ENCODE measurements at regions not wholly inside any gene's neighbourhood (a gene's known extent, or its start where the extent isn't known, plus 50 kb on each side); places are given as distances from the start of the nearest gene placed in this dataset.

DNA sequence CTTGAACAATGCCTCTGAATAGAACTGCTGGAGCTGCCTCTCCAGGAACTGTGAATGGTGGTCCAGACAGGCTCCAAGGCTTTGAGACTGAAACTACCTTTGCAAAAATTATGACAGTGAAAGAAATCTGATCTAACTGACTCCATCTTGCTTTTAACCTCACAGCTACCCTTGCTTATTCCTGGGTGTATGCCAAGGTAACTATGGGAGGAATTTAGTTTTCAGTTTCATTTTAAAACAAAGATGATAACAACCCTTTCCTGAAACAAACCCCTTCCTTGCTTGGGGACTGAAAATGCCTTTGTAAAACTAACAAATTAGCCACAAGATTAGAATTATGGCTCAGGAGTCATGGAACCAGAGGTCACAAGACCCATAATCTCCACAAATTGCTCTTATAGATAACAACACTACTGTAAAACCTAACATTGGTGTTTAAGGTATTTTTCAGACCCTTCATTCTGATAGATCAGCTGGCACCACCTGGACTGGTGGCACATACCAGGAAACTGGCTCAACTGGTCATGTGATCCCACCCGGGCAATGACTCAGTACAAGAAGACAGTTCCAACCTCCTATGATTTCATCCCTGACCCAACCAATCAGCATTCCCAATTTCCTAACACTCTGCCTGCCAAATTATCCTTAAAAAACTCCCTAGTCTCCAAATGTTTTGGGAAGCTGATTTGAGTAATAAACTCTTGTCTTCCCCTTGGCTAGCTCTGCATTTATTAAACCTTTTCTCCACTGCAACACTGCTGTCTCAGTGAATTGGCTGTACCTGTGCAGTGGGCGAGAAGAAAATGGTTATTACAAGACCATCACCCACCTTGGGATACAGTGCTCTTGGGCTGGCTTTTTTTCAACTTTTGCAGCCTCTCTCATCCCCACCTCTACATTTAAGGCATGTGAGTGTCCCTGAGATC is 608.1 kb downstream of the TYW1 start:
- TF ChIP-seq, protein P1, sequence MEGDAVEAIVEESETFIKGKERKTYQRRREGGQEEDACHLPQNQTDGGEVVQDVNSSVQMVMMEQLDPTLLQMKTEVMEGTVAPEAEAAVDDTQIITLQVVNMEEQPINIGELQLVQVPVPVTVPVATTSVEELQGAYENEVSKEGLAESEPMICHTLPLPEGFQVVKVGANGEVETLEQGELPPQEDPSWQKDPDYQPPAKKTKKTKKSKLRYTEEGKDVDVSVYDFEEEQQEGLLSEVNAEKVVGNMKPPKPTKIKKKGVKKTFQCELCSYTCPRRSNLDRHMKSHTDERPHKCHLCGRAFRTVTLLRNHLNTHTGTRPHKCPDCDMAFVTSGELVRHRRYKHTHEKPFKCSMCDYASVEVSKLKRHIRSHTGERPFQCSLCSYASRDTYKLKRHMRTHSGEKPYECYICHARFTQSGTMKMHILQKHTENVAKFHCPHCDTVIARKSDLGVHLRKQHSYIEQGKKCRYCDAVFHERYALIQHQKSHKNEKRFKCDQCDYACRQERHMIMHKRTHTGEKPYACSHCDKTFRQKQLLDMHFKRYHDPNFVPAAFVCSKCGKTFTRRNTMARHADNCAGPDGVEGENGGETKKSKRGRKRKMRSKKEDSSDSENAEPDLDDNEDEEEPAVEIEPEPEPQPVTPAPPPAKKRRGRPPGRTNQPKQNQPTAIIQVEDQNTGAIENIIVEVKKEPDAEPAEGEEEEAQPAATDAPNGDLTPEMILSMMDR (IDR thresholded peaks at IDR 0.05), result no peak
- TF ChIP-seq POLR2A (IDR thresholded peaks at IDR 0.05), result no peak
- no peak for TF ChIP-seq POLR2AphosphoS5 (IDR thresholded peaks at IDR 0.05)

Measured in gastroesophageal sphincter (tissue), 3 donors.